ENCODE measurements at regions not wholly inside any gene's neighbourhood (a gene's known extent, or its start where the extent isn't known, plus 50 kb on each side); places are given as distances from the start of the nearest gene placed in this dataset.

GRCh38 chr4:53697016-53697685 lies 105.9 kb upstream of the LNX1 start:
- Histone ChIP-seq H3K4me3 (ENCODE audit: low read depth in 1 of 2, low read length in 2 of 2) (no peak overlapping the region), H3K36me3 (ENCODE audit: control insufficient read depth in 1 of 2, insufficient read depth in 2 of 2, low read length in 2 of 2) (no peaks in the 10 kb centered on the region), H3K27me3 (ENCODE audit: low read depth, low read length) (no peaks in the 10 kb centered on the region), H3K27ac (ENCODE audit: low read length) (no peak overlapping the region), H3K4me1 (ENCODE audit: control insufficient read depth in 1 of 2, insufficient read depth in 2 of 2, low read length in 2 of 2) (no peaks in the 10 kb centered on the region), H3K9me3 (ENCODE audit: control insufficient read depth in 1 of 2, low read length in 2 of 2) (no peaks in the 10 kb centered on the region)

GRCh38 chr4:53695540-53696463 lies 104.5 kb upstream of the LNX1 start:
- H3K4me3 ChIP-seq (ENCODE audit: low read depth in 1 of 2, low read length in 2 of 2), result no peak overlapping the region
- no peaks in the 10 kb centered on the region for H3K36me3 ChIP-seq (ENCODE audit: control insufficient read depth in 1 of 2, insufficient read depth in 2 of 2, low read length in 2 of 2)
- no peak overlapping the region for H3K27ac ChIP-seq (ENCODE audit: low read length)
- H3K9me3 ChIP-seq (ENCODE audit: control insufficient read depth in 1 of 2, low read length in 2 of 2), result no peaks in the 10 kb centered on the region
- no peaks in the 10 kb centered on the region for H3K4me1 ChIP-seq (ENCODE audit: control insufficient read depth in 1 of 2, insufficient read depth in 2 of 2, low read length in 2 of 2)
- no peaks in the 10 kb centered on the region for H3K27me3 ChIP-seq (ENCODE audit: low read depth, low read length)

GRCh38 chr4:53694666-53695065 lies 103.4 kb upstream of the LNX1 start:
- H3K27ac ChIP-seq (ENCODE audit: low read length), result no peak overlapping the region
- no peak overlapping the region for H3K4me3 ChIP-seq (ENCODE audit: low read depth in 1 of 2, low read length in 2 of 2)
- no peaks in the 10 kb centered on the region for H3K27me3 ChIP-seq (ENCODE audit: low read depth, low read length)
- no peaks in the 10 kb centered on the region for H3K4me1 ChIP-seq (ENCODE audit: control insufficient read depth in 1 of 2, insufficient read depth in 2 of 2, low read length in 2 of 2)
- no peaks in the 10 kb centered on the region for H3K9me3 ChIP-seq (ENCODE audit: control insufficient read depth in 1 of 2, low read length in 2 of 2)
- H3K36me3 ChIP-seq (ENCODE audit: control insufficient read depth in 1 of 2, insufficient read depth in 2 of 2, low read length in 2 of 2), result no peaks in the 10 kb centered on the region

GRCh38 chr4:53693909-53694308 lies 102.6 kb upstream of the LNX1 start:
- H3K36me3 ChIP-seq (ENCODE audit: control insufficient read depth in 1 of 2, insufficient read depth in 2 of 2, low read length in 2 of 2), result no peaks in the 10 kb centered on the region
- no peak overlapping the region for H3K27ac ChIP-seq (ENCODE audit: low read length)
- no peaks in the 10 kb centered on the region for H3K27me3 ChIP-seq (ENCODE audit: low read depth, low read length)

GRCh38 chr4:53693408-53693807 lies 102.1 kb upstream of the LNX1 start:
- Histone ChIP-seq H3K36me3 (ENCODE audit: control insufficient read depth in 1 of 2, insufficient read depth in 2 of 2, low read length in 2 of 2) (no peaks in the 10 kb centered on the region), H3K27me3 (ENCODE audit: low read depth, low read length) (no peaks in the 10 kb centered on the region), H3K4me3 (ENCODE audit: low read depth in 1 of 2, low read length in 2 of 2) (no peak overlapping the region), H3K27ac (ENCODE audit: low read length) (no peak overlapping the region), H3K9me3 (ENCODE audit: control insufficient read depth in 1 of 2, low read length in 2 of 2) (no peaks in the 10 kb centered on the region), H3K4me1 (ENCODE audit: control insufficient read depth in 1 of 2, insufficient read depth in 2 of 2, low read length in 2 of 2) (no peaks in the 10 kb centered on the region)

More at GRCh38 chr4:53693909-53694308, 102.6 kb upstream of the LNX1 start:
- Histone ChIP-seq H3K9me3 (ENCODE audit: control insufficient read depth in 1 of 2, low read length in 2 of 2) (no peaks in the 10 kb centered on the region), H3K4me1 (ENCODE audit: control insufficient read depth in 1 of 2, insufficient read depth in 2 of 2, low read length in 2 of 2) (no peaks in the 10 kb centered on the region), H3K4me3 (ENCODE audit: low read depth in 1 of 2, low read length in 2 of 2) (no peak overlapping the region)

GRCh38 chr4:53688186-53688790 lies 97.0 kb upstream of the LNX1 start:
- Histone ChIP-seq H3K4me1 (ENCODE audit: control insufficient read depth in 1 of 2, insufficient read depth in 2 of 2, low read length in 2 of 2) (no peaks in the 10 kb centered on the region), H3K27ac (ENCODE audit: low read length) (no peak overlapping the region), H3K4me3 (ENCODE audit: low read depth in 1 of 2, low read length in 2 of 2) (no peak overlapping the region), H3K36me3 (ENCODE audit: control insufficient read depth in 1 of 2, insufficient read depth in 2 of 2, low read length in 2 of 2) (no peaks in the 10 kb centered on the region), H3K9me3 (ENCODE audit: control insufficient read depth in 1 of 2, low read length in 2 of 2) (no peaks in the 10 kb centered on the region), H3K27me3 (ENCODE audit: low read depth, low read length) (no peaks in the 10 kb centered on the region)

- no peak overlapping the region for H3K4me3 ChIP-seq (ENCODE audit: low read depth in 1 of 2, low read length in 2 of 2)
- H3K27me3 ChIP-seq (ENCODE audit: low read depth, low read length), result no peaks in the 10 kb centered on the region
- H3K36me3 ChIP-seq (ENCODE audit: control insufficient read depth in 1 of 2, insufficient read depth in 2 of 2, low read length in 2 of 2), result no peaks in the 10 kb centered on the region
- H3K4me1 ChIP-seq (ENCODE audit: control insufficient read depth in 1 of 2, insufficient read depth in 2 of 2, low read length in 2 of 2), result no peaks in the 10 kb centered on the region
- H3K27ac ChIP-seq (ENCODE audit: low read length), result no peak overlapping the region
- H3K9me3 ChIP-seq (ENCODE audit: control insufficient read depth in 1 of 2, low read length in 2 of 2), result no peaks in the 10 kb centered on the region
These were observed 95.2 kb upstream of the LNX1 start for GRCh38 chr4:53686521-53686920.

- H3K27me3 ChIP-seq (ENCODE audit: low read depth, low read length), result no peaks in the 10 kb centered on the region
- no peak overlapping the region for H3K4me3 ChIP-seq (ENCODE audit: low read depth in 1 of 2, low read length in 2 of 2)
- H3K4me1 ChIP-seq (ENCODE audit: control insufficient read depth in 1 of 2, insufficient read depth in 2 of 2, low read length in 2 of 2), result no peaks in the 10 kb centered on the region
- H3K27ac ChIP-seq (ENCODE audit: low read length), result no peak overlapping the region
- H3K36me3 ChIP-seq (ENCODE audit: control insufficient read depth in 1 of 2, insufficient read depth in 2 of 2, low read length in 2 of 2), result no peaks in the 10 kb centered on the region
- no peaks in the 10 kb centered on the region for H3K9me3 ChIP-seq (ENCODE audit: control insufficient read depth in 1 of 2, low read length in 2 of 2)
These were observed 93.1 kb upstream of the LNX1 start for GRCh38 chr4:53684136-53685130.

GRCh38 chr4:53682908-53683307 lies 91.6 kb upstream of the LNX1 start:
- Histone ChIP-seq H3K27me3 (ENCODE audit: low read depth, low read length) (no peaks in the 10 kb centered on the region), H3K4me3 (ENCODE audit: low read depth in 1 of 2, low read length in 2 of 2) (no peak overlapping the region), H3K36me3 (ENCODE audit: control insufficient read depth in 1 of 2, insufficient read depth in 2 of 2, low read length in 2 of 2) (no peaks in the 10 kb centered on the region), H3K9me3 (ENCODE audit: control insufficient read depth in 1 of 2, low read length in 2 of 2) (no peaks in the 10 kb centered on the region), H3K4me1 (ENCODE audit: control insufficient read depth in 1 of 2, insufficient read depth in 2 of 2, low read length in 2 of 2) (no peaks in the 10 kb centered on the region), H3K27ac (ENCODE audit: low read length) (no peak overlapping the region)

GRCh38 chr4:53682196-53682595 lies 90.9 kb upstream of the LNX1 start:
- H3K36me3 ChIP-seq (ENCODE audit: control insufficient read depth in 1 of 2, insufficient read depth in 2 of 2, low read length in 2 of 2), result no peaks in the 10 kb centered on the region
- no peak overlapping the region for H3K4me3 ChIP-seq (ENCODE audit: low read depth in 1 of 2, low read length in 2 of 2)
- no peaks in the 10 kb centered on the region for H3K9me3 ChIP-seq (ENCODE audit: control insufficient read depth in 1 of 2, low read length in 2 of 2)
- H3K27ac ChIP-seq (ENCODE audit: low read length), result no peak overlapping the region
- no peaks in the 10 kb centered on the region for H3K4me1 ChIP-seq (ENCODE audit: control insufficient read depth in 1 of 2, insufficient read depth in 2 of 2, low read length in 2 of 2)
- H3K27me3 ChIP-seq (ENCODE audit: low read depth, low read length), result no peaks in the 10 kb centered on the region
